Kidney (tissue), 13 donors: ENCODE measurements at regions not wholly inside any gene's neighbourhood (a gene's known extent, or its start where the extent isn't known, plus 50 kb on each side); places are given as distances from the start of the nearest gene placed in this dataset.
"Not testable (repeated sequence)": the region's sequence is repeated elsewhere in the genome, so short reads cannot be mapped to it uniquely, and the experiment has no call there.

Experiments
- DNase-seq, 5 donors: peaks; one replicate each; pipeline ENCODE4 v3.0.0-alpha.2; 2013 to 2020
- FAIRE-seq: peaks from 2 replicates; lab custom pipeline; 2012; peaks lifted over from hg19 to GRCh38; lab: Jason Lieb, UNC
- H3K27ac ChIP-seq, 2 donors: one replicate each; pipeline ENCODE4 v1.7.0; 2013; ENCODE audit warnings: low read depth in 2 of 2, low read length in 2 of 2, inconsistent platforms in 1 of 2
- H3K27me3 ChIP-seq: one replicate; pipeline ENCODE4 v1.7.1; 2013; ENCODE audit warnings: low read length, inconsistent platforms; ENCODE audit not compliant: control insufficient read depth, insufficient read depth
- H3K36me3 ChIP-seq, 3 donors: one replicate each; pipeline versions ENCODE4 v1.7.0 to v1.7.1; 2013; ENCODE audit warnings: low read length in 3 of 3, control low read depth in 1 of 3, inconsistent platforms in 1 of 3; ENCODE audit not compliant: insufficient read depth in 3 of 3, control insufficient read depth in 2 of 3
- H3K4me1 ChIP-seq, 3 donors: one replicate each; pipeline versions ENCODE4 v1.7.0 to v1.7.1; 2013; ENCODE audit warnings: low read length in 3 of 3, inconsistent platforms in 1 of 3, low read depth in 1 of 3; ENCODE audit not compliant: control insufficient read depth in 2 of 3, insufficient read depth in 2 of 3
- H3K4me3 ChIP-seq, 3 donors: one replicate each; pipeline versions ENCODE4 v1.7.0 to v1.8.1; 2013; ENCODE audit warnings: low read length in 3 of 3, control low read depth in 1 of 3, inconsistent platforms in 1 of 3
- H3K9ac ChIP-seq, 3 donors: one replicate each; pipeline versions ENCODE4 v1.7.0 to v1.7.1; 2013; ENCODE audit warnings: low read length in 3 of 3, control low read depth in 1 of 3, inconsistent platforms in 1 of 3
- H3K9me3 ChIP-seq, 3 donors: one replicate each; pipeline versions ENCODE4 v1.7.0 to v1.7.1; 2013; ENCODE audit warnings: low read length in 3 of 3, control low read depth in 1 of 3, inconsistent platforms in 1 of 3; ENCODE audit not compliant: control insufficient read depth in 2 of 3, insufficient read depth in 1 of 3
- CTCF ChIP-seq: IDR thresholded peaks from 3 replicates; pipeline ENCODE4 v1.5.1; 2012; ENCODE audit warnings: mild to moderate bottlenecking, moderate library complexity, borderline replicate concordance; ENCODE audit not compliant: insufficient read depth; ENCODE audit errors: extremely low read depth
- intact Hi-C: fragments of 100-400 bp; cut with DNase I; formaldehyde crosslinking; loops from one replicate; pipeline ENCODE4 v1.11.1; 2022
- donor health status: control.
- donor health status: control.
- donor health status: control.
- donor health status: control.
- donor health status: control.
- donor health status: DM: yes; HTN: yes; CAD: no.
- donor health status: Normal renal cell carcinoma (clear cell type).

- peak in 4 of 5 donors; percentile 78 to 96 (median 84) for DNase-seq
- intact Hi-C loops, result not testable (repeated sequence)
Observed at GRCh38 chr10:45235260-45235769, 80.1 kb downstream of the OR13A1 start.

GRCh38 chr10:45235798-45236220 is 79.6 kb downstream of the OR13A1 start:
- FAIRE-seq, result no peak

More at GRCh38 chr10:45235260-45235769, 80.1 kb downstream of the OR13A1 start:
- not testable (repeated sequence) for H3K27ac ChIP-seq, H3K36me3 ChIP-seq, H3K4me1 ChIP-seq, H3K4me3 ChIP-seq, H3K9ac ChIP-seq, H3K27me3 ChIP-seq, FAIRE-seq, H3K9me3 ChIP-seq
- peak; percentile 14 for TF ChIP-seq CTCF

DNA sequence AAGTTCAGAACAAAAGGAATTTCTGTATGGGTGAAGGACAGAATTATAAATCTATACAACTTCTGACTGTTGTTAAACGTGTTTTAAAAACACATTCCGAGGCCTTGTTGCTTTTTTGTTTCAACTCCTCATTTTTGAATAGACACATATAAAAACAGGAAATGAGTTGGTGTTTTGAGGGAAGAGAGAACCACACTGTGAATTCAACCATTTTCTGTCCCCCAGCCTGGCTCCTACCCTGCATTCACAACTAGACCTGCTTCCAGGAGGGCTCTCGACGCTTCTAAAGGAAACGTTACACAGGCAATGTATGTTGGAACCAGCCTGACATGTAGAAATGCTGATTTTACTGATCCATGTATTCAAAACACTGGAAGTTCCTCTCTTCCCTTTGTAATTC is 76.5 kb downstream of the OR13A1 start:
- H3K36me3 ChIP-seq, result no peaks in the 10 kb centered on the region
- H3K4me3 ChIP-seq, result no peak overlapping the region
- intact Hi-C loops, result no loop called here
- no peak for TF ChIP-seq CTCF
- no peaks in the 10 kb centered on the region for H3K4me1 ChIP-seq
- H3K27me3 ChIP-seq, result no peaks in the 10 kb centered on the region
- H3K9ac ChIP-seq, result no peak overlapping the region
- no peak overlapping the region for H3K27ac ChIP-seq
- DNase-seq (no peak), FAIRE-seq (no peak)
- no peaks in the 10 kb centered on the region for H3K9me3 ChIP-seq

More at GRCh38 chr10:45235798-45236220, 79.6 kb downstream of the OR13A1 start:
- Histone ChIP-seq H3K9ac (no peak overlapping the region), H3K4me3 (no peak overlapping the region), H3K36me3 (no peaks in the 10 kb centered on the region), H3K9me3 (no peaks in the 10 kb centered on the region), H3K27me3 (no peaks in the 10 kb centered on the region), H3K4me1 (no peaks in the 10 kb centered on the region), H3K27ac (no peak overlapping the region)
- no peak for DNase-seq
- TF ChIP-seq CTCF, result no peak
- intact Hi-C loops, result no loop called here

GRCh38 chr10:45239642-45240041 is 75.8 kb downstream of the OR13A1 start:
- intact Hi-C loops, result no loop called here
- no peaks in the 10 kb centered on the region for H3K36me3 ChIP-seq
- DNase-seq, result no peak
- no peak overlapping the region for H3K4me3 ChIP-seq
- H3K9ac ChIP-seq, result no peak overlapping the region
- H3K4me1 ChIP-seq, result no peaks in the 10 kb centered on the region
- H3K9me3 ChIP-seq, result no peaks in the 10 kb centered on the region
- TF ChIP-seq CTCF, result no peak
- no peak for FAIRE-seq
- no peaks in the 10 kb centered on the region for H3K27me3 ChIP-seq
- H3K27ac ChIP-seq, result no peak overlapping the region
